ENCODE measurements at regions not wholly inside any gene's neighbourhood (a gene's known extent, or its start where the extent isn't known, plus 50 kb on each side); places are given as distances from the start of the nearest gene placed in this dataset.

- ATAC-seq (no peak), DNase-seq (no peak)
- Histone ChIP-seq H3K4me3 (no peak overlapping the region), H3K36me3 (ENCODE audit: low read depth) (no peaks in the 10 kb centered on the region), H3K4me1 (ENCODE audit: low read depth) (no peaks in the 10 kb centered on the region), H3K9me3 (no peaks in the 10 kb centered on the region)
- intact Hi-C loops (cut with DNase I, micrococcal nuclease), result no loop called here
- no peak for TF ChIP-seq CTCF (IDR thresholded peaks at IDR 0.05)
These were observed 70.6 kb downstream of the PTHLH start for GRCh38 chr12:27901959-27902358.

GRCh38 chr12:27900920-27901879, 71.3 kb downstream of the PTHLH start:
- ATAC-seq, result no peak
- H3K4me3 ChIP-seq, result no peak overlapping the region
- no peaks in the 10 kb centered on the region for H3K36me3 ChIP-seq (ENCODE audit: low read depth)
- intact Hi-C loops (cut with DNase I, micrococcal nuclease), result no loop called here
- no peaks in the 10 kb centered on the region for H3K9me3 ChIP-seq
- TF ChIP-seq CTCF (IDR thresholded peaks at IDR 0.05), result no peak
- no peak for DNase-seq
- no peaks in the 10 kb centered on the region for H3K4me1 ChIP-seq (ENCODE audit: low read depth)

GRCh38 chr12:27899151-27899661, 73.3 kb downstream of the PTHLH start:
- ATAC-seq, result no peak
- no peaks in the 10 kb centered on the region for H3K36me3 ChIP-seq (ENCODE audit: low read depth)
- no peaks in the 10 kb centered on the region for H3K9me3 ChIP-seq
- TF ChIP-seq CTCF (IDR thresholded peaks at IDR 0.05), result no peak
- no peaks in the 10 kb centered on the region for H3K4me1 ChIP-seq (ENCODE audit: low read depth)
- intact Hi-C loops (cut with DNase I, micrococcal nuclease), result no loop called here
- no peak overlapping the region for H3K4me3 ChIP-seq
- no peak for DNase-seq

- no peaks in the 10 kb centered on the region for H3K9me3 ChIP-seq
- no peak for DNase-seq
- TF ChIP-seq CTCF (IDR thresholded peaks at IDR 0.05), result no peak
- no peak for ATAC-seq
- H3K4me1 ChIP-seq (ENCODE audit: low read depth), result no peaks in the 10 kb centered on the region
- H3K36me3 ChIP-seq (ENCODE audit: low read depth), result no peaks in the 10 kb centered on the region
- no peak overlapping the region for H3K4me3 ChIP-seq
- intact Hi-C loops (cut with DNase I, micrococcal nuclease), result no loop called here
These were observed 74.5 kb downstream of the PTHLH start for GRCh38 chr12:27898022-27898421.

- Histone ChIP-seq H3K36me3 (ENCODE audit: low read depth) (no peaks in the 10 kb centered on the region), H3K9me3 (no peaks in the 10 kb centered on the region), H3K4me3 (no peak overlapping the region), H3K4me1 (ENCODE audit: low read depth) (no peaks in the 10 kb centered on the region)
- DNase-seq (no peak), ATAC-seq (no peak)
- TF ChIP-seq CTCF (IDR thresholded peaks at IDR 0.05), result no peak
- intact Hi-C loops (cut with DNase I, micrococcal nuclease), result no loop called here
These were observed 76.0 kb downstream of the PTHLH start for GRCh38 chr12:27896419-27896990.
